HCT116 (cell line): ENCODE measurements at regions not wholly inside any gene's neighbourhood (a gene's known extent, or its start where the extent isn't known, plus 50 kb on each side); places are given as distances from the start of the nearest gene placed in this dataset.

Source experiments
- ATAC-seq: fragments of 200-7000 bp; cut with Tn5 transposase; 2 replicates; pipeline ENCODE4 v1.9.1; 2020; ENCODE audit warnings: mild to moderate bottlenecking, moderate library complexity
- BruUV-seq: library from RNA; stranded (reverse); fragments of 400-500 nt; replicated peaks from 2 replicates; lab custom pipeline; 2021; lab: Mats Ljungman, UMichigan
- CTCF ChIA-PET: fragments of 300-600 bp; sonication (Branson Sonifier 250); formaldehyde crosslinking; loops from one replicate; lab custom pipeline; 2021; ENCODE audit warnings: antibody characterized with exemption; lab: Charles Lee
- POLR2A ChIA-PET: fragments of 300-600, 350-600 bp; sonication (Branson Sonifier 250); formaldehyde crosslinking; loops from one replicate; lab custom pipeline; 2021; ENCODE audit warnings: antibody characterized with exemption; lab: Charles Lee
- RAD21 ChIA-PET, 2 experiments: fragments of 300-600 bp; sonication (Branson Sonifier 250); formaldehyde crosslinking; loops; one replicate each; lab custom pipeline; 2023; ENCODE audit warnings: low total read pairs in 2 of 2; ENCODE audit not compliant: uncharacterized antibody in 2 of 2, unreplicated experiment in 2 of 2, low non-redundant PET in 1 of 2; lab: Charles Lee
- DNase-seq: peaks from one replicate; pipeline ENCODE4 v3.0.0-alpha.2; 2010; ENCODE audit warnings: low read depth, low spot score
- H2AFZ ChIP-seq: fragments of 200-600 bp; shearing (Covaris generic), sonication (generic); 2 replicates; pipeline ENCODE4 v1.6.1; 2017; ENCODE audit warnings: low read depth, mixed run types, mixed read lengths, antibody characterized with exemption, low read length; ENCODE audit not compliant: poor library complexity, severe bottlenecking
- H3K27ac ChIP-seq: 2 replicates; pipeline ENCODE4 v1.5.1; 2012; ENCODE audit warnings: low read depth, low read length
- H3K27me3 ChIP-seq: fragments of 200-600 bp; sonication (generic); 2 replicates; pipeline ENCODE4 v1.6.1; 2016; ENCODE audit warnings: mixed run types, low read length, mixed read lengths; ENCODE audit not compliant: insufficient read depth
- H3K36me3 ChIP-seq, 2 experiments: fragments of 200-500 bp in 1 of 2; fragments of 200-600 bp in 1 of 2; sonication (Bioruptor generic) in 1 of 2; sonication (generic) in 1 of 2; 2 replicates each; pipeline versions ENCODE4 v1.5.1 to v1.6.1; 2014 to 2016; ENCODE audit warnings: low read length in 2 of 2, inconsistent platforms in 1 of 2, mixed read lengths in 1 of 2, mixed run types in 1 of 2; ENCODE audit not compliant: insufficient read depth in 2 of 2, control insufficient read depth in 1 of 2
- H3K4me1 ChIP-seq, 2 experiments: fragments of 200-600 bp in 1 of 2; sonication (generic) in 1 of 2; 2 replicates each; pipeline versions ENCODE4 v1.5.1 to v1.6.1; 2012 to 2017; ENCODE audit warnings: low read length in 2 of 2, inconsistent platforms in 1 of 2, mild to moderate bottlenecking in 1 of 2, mixed read lengths in 1 of 2, mixed run types in 1 of 2, moderate library complexity in 1 of 2; ENCODE audit not compliant: insufficient read depth in 2 of 2, control insufficient read depth in 1 of 2
- H3K4me2 ChIP-seq: fragments of 200-600 bp; sonication (generic); 2 replicates; pipeline ENCODE4 v1.6.1; 2017; ENCODE audit warnings: mixed run types, low read length, mixed read lengths
- H3K4me3 ChIP-seq, 2 experiments: fragments of 200-600 bp in 1 of 2; sonication (generic) in 1 of 2; replicated peaks in 1 of 2; 2 replicates each; pipeline ENCODE4 v1.5.1; 2011 to 2016; ENCODE audit warnings: low read length in 2 of 2, control low read depth in 1 of 2, low read depth in 1 of 2, mild to moderate bottlenecking in 1 of 2, mixed read lengths in 1 of 2, mixed run types in 1 of 2
- H3K79me2 ChIP-seq: fragments of 200-600 bp; sonication (generic); 2 replicates; pipeline ENCODE4 v1.6.1; 2017; ENCODE audit warnings: mild to moderate bottlenecking, mixed run types, low read length, moderate library complexity, mixed read lengths; ENCODE audit not compliant: insufficient read depth
- H3K9ac ChIP-seq: fragments of 200-600 bp; sonication (generic); 2 replicates; pipeline ENCODE4 v1.6.1; 2016; ENCODE audit warnings: low read length, mixed read lengths
- H3K9me2 ChIP-seq: fragments of 200-600 bp; sonication (generic), shearing (Covaris generic); 2 replicates; pipeline ENCODE4 v1.6.1; 2017; ENCODE audit warnings: mixed run types, mild to moderate bottlenecking, moderate library complexity; ENCODE audit not compliant: insufficient read depth
- H3K9me3 ChIP-seq, 2 experiments: fragments of 200-500 bp in 1 of 2; fragments of 200-600 bp in 1 of 2; sonication (Bioruptor generic) in 1 of 2; sonication (generic) in 1 of 2; 2 replicates each; pipeline ENCODE4 v1.6.1; 2014 to 2017; ENCODE audit warnings: low read length in 2 of 2, mixed read lengths in 2 of 2, inconsistent platforms in 1 of 2, low read depth in 1 of 2, mild to moderate bottlenecking in 1 of 2, mixed run types in 1 of 2, moderate library complexity in 1 of 2; ENCODE audit not compliant: control insufficient read depth in 1 of 2, insufficient read depth in 1 of 2
- H4K20me1 ChIP-seq: fragments of 200-600 bp; sonication (generic), shearing (Covaris generic); 2 replicates; pipeline ENCODE4 v1.6.1; 2017; ENCODE audit warnings: mixed run types, mild to moderate bottlenecking, moderate library complexity; ENCODE audit not compliant: insufficient read depth
- ATF3 ChIP-seq: IDR thresholded peaks from 2 replicates; pipeline ENCODE4 v1.6.1; 2012
- CBX3 ChIP-seq: IDR thresholded peaks from 2 replicates; pipeline ENCODE4 v1.6.1; 2012; ENCODE audit warnings: low read depth
- CEBPB ChIP-seq: IDR thresholded peaks from 2 replicates; pipeline ENCODE4 v1.6.1; 2012; ENCODE audit warnings: low read depth
- CTCF ChIP-seq, 3 experiments: fragments of 200-600 bp in 1 of 3; sonication (generic) in 1 of 3; IDR thresholded peaks in 2 of 3; conservative IDR thresholded peaks in 1 of 3; 2 replicates each; pipeline ENCODE4 v1.5.1; 2012 to 2017; ENCODE audit warnings: low read depth in 2 of 3, low read length in 2 of 3, antibody characterized with exemption in 1 of 3, borderline replicate concordance in 1 of 3, control low read depth in 1 of 3, mild to moderate bottlenecking in 1 of 3, mixed read lengths in 1 of 3, mixed run types in 1 of 3, moderate library complexity in 1 of 3; ENCODE audit not compliant: insufficient read depth in 1 of 3
- EGR1 ChIP-seq: IDR thresholded peaks from 2 replicates; pipeline ENCODE4 v1.6.1; 2012; ENCODE audit warnings: low read depth
- ELF1 ChIP-seq: IDR thresholded peaks from 2 replicates; pipeline ENCODE4 v1.6.1; 2012; ENCODE audit warnings: low read depth, borderline replicate concordance
- EZH2 ChIP-seq: fragments of 200-600 bp; sonication (generic); IDR thresholded peaks from 2 replicates; pipeline ENCODE4 v1.6.1; 2017; ENCODE audit warnings: antibody characterized with exemption, mixed run types
- EZH2phosphoT487 ChIP-seq: fragments of 200-600 bp; IDR thresholded peaks from 2 replicates; pipeline ENCODE4 v1.6.1; 2018; ENCODE audit warnings: antibody characterized with exemption, borderline replicate concordance
- FOSL1 ChIP-seq: IDR thresholded peaks from 2 replicates; pipeline ENCODE4 v1.6.1; 2012; ENCODE audit warnings: low read depth
- JUND ChIP-seq: IDR thresholded peaks from 2 replicates; pipeline ENCODE4 v1.6.1; 2012
- RAD21 ChIP-seq: IDR thresholded peaks from 2 replicates; pipeline ENCODE4 v1.6.1; 2012; ENCODE audit warnings: low read depth, mild to moderate bottlenecking
- REST ChIP-seq: IDR thresholded peaks from 2 replicates; pipeline ENCODE4 v1.6.1; 2012; ENCODE audit warnings: low read depth
- SIN3A ChIP-seq: IDR thresholded peaks from 2 replicates; pipeline ENCODE4 v1.6.1; 2012; ENCODE audit warnings: low read depth
- SP1 ChIP-seq: IDR thresholded peaks from 2 replicates; pipeline ENCODE4 v1.6.1; 2012; ENCODE audit warnings: low read depth
- SRF ChIP-seq: IDR thresholded peaks from 2 replicates; pipeline ENCODE4 v1.6.1; 2012; ENCODE audit warnings: low read depth
- YY1 ChIP-seq: IDR thresholded peaks from 2 replicates; pipeline ENCODE4 v1.6.1; 2011; ENCODE audit warnings: low read length, low read depth, moderate library complexity, mild to moderate bottlenecking; ENCODE audit not compliant: insufficient replicate concordance; ENCODE audit errors: extremely low read depth
- ZFX ChIP-seq: fragments of 450-650 bp; IDR thresholded peaks from 2 replicates; pipeline ENCODE4 v1.6.1; 2017
- ZNF274 ChIP-seq: fragments of 200-500 bp; sonication (Bioruptor generic); IDR thresholded peaks from 2 replicates; pipeline ENCODE4 v1.6.1; 2014; ENCODE audit warnings: mild to moderate bottlenecking, low read depth, low read length, inconsistent platforms
- intact Hi-C: fragments of 100-400 bp; cut with micrococcal nuclease; formaldehyde crosslinking; loops from 2 replicates; pipeline ENCODE4 v1.10.0; 2022

- Histone ChIP-seq H3K79me2 (no peaks in the 10 kb centered on the region), H4K20me1 (no peaks in the 10 kb centered on the region), H3K36me3 (no peaks in the 10 kb centered on the region), H3K9me2 (no peaks in the 10 kb centered on the region), H3K4me3 (no peak overlapping the region), H3K27me3 (no peaks in the 10 kb centered on the region)
- RAD21 ChIA-PET = no interaction called here
- ATAC-seq (no peak), DNase-seq (no peak)
- intact Hi-C loops = no loop called here
- BruUV-seq = no TSS peak
- TF ChIP-seq SIN3A (no peak), ATF3 (no peak), CTCF (IDR thresholded peaks at IDR 0.05 in 2 of 3, conservative IDR thresholded peaks at IDR 0.05 in 1 of 3; ENCODE audit: borderline replicate concordance in 1 of 3, insufficient read depth in 1 of 3, low read depth in 2 of 3, low read length in 2 of 3) (no peak), EZH2 (no peak), ZNF274 (no peak), SP1 (no peak), JUND (no peak), CEBPB (no peak), ZFX (no peak), YY1 (no peak), CBX3 (no peak), SRF (no peak), RAD21 (no peak), EGR1 (no peak), ELF1 (no peak), EZH2phosphoT487 (no peak), FOSL1 (no peak), REST (no peak)
- TF ChIP-seq, all 23 proteins: peak for 0
- CTCF ChIA-PET = no interaction called here
- Histone ChIP-seq H3K9ac (no peak overlapping the region), H3K4me2 (no peak overlapping the region), H3K9me3 (peaks cover 0 to 3% of the 10 kb centered on the region in 2 experiments; a peak in 1 of 4 replicates), H3K27ac (no peak overlapping the region), H2AFZ (no peak overlapping the region), H3K4me1 (no peaks in the 10 kb centered on the region)
- POLR2A ChIA-PET = no interaction called here
Observed at GRCh38 chr2:226497146-226497909, 302.3 kb downstream of the IRS1 start.
